Left lobe of liver (tissue), 2 donors: ENCODE measurements at regions not wholly inside any gene's neighbourhood (a gene's known extent, or its start where the extent isn't known, plus 50 kb on each side); places are given as distances from the start of the nearest gene placed in this dataset.

Experiments used
- ATAC-seq: fragments of 200-7000 bp; cut with Tn5 transposase; one replicate; pipeline ENCODE4 v1.9.1; 2020; ENCODE audit warnings: mild to moderate bottlenecking, moderate library complexity
- DNase-seq: peaks from one replicate; pipeline ENCODE4 v3.0.0-alpha.2; 2020; ENCODE audit warnings: low spot score
- donor health status: DM: no; HTN: no; CAD: no; lungs with moderate emphysema.
- donor health status: DM: no; HTN: yes; CAD: no.

GRCh38 chr3:176798680-176799079 is 398.6 kb downstream of the TBL1XR1 start:
- no peak for ATAC-seq
- DNase-seq: no peak

- no peak for DNase-seq
- ATAC-seq: no peak
Measured at GRCh38 chr3:176796371-176796770, 400.9 kb downstream of the TBL1XR1 start.

GRCh38 chr3:176795891-176796290 is 401.4 kb downstream of the TBL1XR1 start:
- DNase-seq (no peak), ATAC-seq (no peak)

DNA sequence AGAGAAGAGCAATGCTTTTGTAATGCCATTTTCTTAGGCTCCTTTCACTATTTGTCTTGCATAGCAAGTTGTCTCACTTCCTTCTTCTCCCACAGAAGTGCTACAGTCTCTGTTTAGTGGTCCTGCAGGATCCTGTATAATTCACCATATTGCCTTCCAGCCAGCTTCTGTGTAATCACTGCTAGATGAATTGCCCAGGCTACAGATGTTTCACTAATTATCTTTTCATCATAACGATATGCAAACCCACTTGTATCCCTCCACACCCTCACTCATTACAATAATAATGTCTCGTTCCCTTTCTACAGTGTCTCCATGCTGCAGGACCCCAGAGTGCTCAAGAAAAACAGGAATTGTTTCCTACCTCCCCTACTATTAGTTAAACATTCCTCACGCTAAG is 402.9 kb downstream of the TBL1XR1 start:
- DNase-seq (no peak), ATAC-seq (no peak)

GRCh38 chr3:176789947-176790346 is 407.3 kb downstream of the TBL1XR1 start:
- DNase-seq: no peak
- ATAC-seq: no peak

DNA sequence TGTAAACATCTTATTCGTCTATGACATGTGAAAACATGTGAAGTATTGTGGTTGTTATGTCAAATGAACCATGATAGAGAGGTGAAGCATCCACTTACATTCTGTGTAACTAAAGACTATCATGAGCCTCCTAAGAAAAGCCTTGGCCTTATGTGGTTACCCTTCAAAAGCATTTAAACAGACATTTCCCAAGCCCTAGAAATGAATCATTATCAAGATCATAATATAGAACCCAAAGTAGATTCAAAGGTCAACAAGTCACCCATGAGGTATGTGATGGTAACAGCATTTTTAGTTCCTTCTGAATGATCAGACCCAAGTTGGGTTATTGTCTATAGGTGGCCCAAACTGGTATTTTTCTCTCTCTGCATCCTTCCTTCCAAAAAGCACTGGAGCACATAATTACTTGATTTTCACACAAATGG is 408.0 kb downstream of the TBL1XR1 start:
- no peak for ATAC-seq
- no peak for DNase-seq

DNA sequence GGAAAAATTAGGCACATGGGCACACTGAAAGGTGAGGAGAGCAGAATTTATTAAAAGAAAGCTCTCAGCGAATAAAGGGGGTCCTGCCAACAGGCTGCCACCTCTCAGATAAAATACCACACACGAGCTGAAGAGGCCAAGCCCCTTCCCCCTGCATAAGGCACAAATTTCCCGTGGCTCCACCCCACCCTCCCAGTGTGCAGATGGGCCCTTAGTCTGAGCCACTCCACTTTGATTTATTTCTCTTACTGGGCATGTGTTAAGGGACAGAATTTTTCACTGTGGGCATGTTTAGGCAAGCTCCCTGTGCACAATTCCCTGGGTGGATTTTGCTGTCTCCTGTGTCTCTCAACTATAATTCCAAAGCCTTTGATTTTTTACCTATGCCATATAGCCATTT is 409.8 kb downstream of the TBL1XR1 start:
- no peak for DNase-seq
- ATAC-seq: no peak

- ATAC-seq: no peak
- no peak for DNase-seq
Measured at GRCh38 chr3:176785171-176785570, 412.1 kb downstream of the TBL1XR1 start.

DNA sequence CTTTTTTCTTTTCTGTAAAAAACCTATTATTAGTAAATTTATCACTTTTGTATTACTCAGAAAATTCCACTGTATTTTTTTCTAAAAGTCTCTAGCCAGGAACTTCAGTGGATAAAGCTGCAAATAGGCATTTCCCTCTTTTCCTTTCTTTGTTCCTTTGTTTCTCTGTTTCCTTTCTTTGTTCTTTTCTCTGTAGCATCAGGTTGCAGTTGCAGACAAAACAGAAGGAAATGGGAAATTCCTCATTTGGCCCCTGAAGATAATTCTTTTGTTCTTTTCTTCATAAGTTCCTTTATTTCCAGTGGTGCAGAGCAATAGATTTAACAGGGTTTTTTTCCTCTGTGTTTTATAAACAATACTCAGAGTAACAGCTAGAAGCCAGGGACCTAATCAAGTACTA is 416.5 kb downstream of the TBL1XR1 start:
- DNase-seq: no peak
- ATAC-seq: no peak

- DNase-seq: no peak
- no peak for ATAC-seq
Measured at GRCh38 chr3:176776622-176777175, 420.6 kb downstream of the TBL1XR1 start.

DNA sequence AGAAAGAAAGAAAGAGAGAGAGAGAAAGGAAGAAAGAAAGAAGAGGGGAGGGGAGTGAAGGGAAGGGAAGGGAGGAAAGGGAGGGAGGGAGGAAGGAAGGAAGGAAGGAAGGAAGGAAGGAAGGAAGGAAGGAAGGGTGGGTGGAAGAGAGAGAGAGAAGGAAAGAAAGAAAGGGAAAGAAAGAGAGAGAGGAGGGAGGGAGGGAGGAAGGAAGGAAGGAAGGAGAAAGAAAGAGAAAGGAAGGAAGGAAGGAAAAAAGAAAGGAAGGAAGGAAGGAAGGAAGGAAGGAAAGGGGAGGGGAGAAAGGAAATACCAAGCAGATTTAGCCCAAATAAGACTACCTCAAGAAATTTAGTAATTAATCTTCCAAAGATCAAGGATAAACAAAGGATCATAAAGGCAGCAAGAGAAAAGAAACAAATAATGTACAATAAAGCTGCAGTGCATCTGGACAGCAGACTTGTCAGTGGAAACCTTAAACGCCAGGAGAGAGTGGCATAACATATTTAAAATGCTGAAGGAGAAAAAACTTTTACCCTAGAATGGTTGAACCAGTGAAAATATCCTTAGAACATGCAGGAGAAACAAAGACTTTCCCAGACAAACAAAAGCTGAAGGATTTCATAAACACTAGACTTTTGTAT is 427.6 kb downstream of the TBL1XR1 start:
- DNase-seq (no peak), ATAC-seq (no peak)

DNA sequence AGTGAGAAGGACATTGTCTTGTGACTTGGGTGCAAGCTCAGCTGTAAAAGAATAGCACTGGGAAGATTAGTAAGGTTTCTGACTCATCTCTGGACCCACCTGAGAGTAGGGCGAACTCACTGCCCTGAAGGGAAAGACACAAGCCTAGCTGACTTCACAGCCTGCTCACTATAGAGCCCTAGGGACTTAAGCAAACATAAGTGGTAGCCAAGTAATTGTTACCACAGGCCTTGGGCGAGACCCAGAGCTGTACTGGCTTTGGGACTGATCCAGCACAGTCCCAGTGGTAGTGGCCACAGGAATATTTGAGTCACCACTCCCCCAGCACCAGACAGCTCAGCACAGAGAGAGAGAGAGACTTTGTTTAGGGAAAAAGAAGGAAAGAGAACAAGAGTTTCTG is 429.9 kb downstream of the TBL1XR1 start:
- DNase-seq (no peak), ATAC-seq (no peak)

DNA sequence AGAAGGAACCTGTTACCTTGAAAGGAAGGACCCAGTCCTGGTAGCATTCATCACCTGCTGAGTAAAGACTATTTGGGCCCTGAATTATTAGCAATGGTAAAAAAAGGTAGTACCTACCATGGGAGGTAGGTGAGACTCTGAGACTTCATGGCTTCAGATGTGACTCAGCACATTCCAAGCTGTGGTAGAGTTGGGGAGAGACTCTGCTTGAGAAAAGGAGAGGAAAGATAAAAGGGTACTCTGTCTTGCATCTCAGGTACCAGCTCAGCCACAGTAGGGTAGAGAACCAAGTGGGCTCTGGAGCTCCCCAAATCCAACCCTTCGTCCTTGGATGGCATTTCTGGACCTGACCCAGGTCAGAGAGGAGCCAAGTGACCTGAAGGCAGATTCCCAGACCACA is 430.4 kb downstream of the TBL1XR1 start:
- no peak for ATAC-seq
- no peak for DNase-seq

GRCh38 chr3:176765382-176765900 is 431.8 kb downstream of the TBL1XR1 start:
- ATAC-seq (no peak), DNase-seq (no peak)

DNA sequence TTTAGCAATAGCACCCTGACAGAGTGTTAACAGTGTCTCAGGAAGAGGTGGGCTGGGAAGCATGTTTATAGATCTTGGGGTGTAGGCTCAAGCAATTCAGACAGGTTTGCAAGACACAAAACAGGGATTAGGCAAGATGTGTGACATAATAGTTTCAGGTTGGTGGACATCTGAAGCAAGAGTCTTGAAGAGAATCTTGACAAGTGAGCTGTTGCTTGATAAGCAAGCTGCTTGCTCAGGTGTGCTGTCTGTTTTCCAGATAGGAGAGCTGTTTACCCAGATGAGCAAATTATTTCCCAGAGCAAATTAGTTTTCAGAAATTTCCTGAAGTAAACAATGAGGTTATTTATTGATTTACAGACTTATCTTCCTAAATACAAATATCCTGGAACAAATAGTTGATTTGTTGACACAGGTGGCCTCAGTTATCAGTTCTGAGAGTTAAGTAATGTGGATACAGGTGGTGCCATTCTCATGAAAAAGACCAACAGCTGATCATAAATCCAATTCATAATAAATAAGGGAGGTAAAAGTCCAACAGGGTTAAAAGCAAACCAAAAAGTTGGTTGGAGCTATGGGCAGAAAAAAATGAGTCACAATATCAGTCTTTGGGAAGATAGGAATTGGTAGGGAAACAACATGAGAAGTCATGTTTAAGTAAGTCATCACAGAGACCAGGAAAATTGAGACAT is 437.3 kb downstream of the TBL1XR1 start:
- ATAC-seq (no peak), DNase-seq (no peak)

GRCh38 chr3:176757429-176757828 is 439.9 kb downstream of the TBL1XR1 start:
- ATAC-seq: no peak
- no peak for DNase-seq

GRCh38 chr3:176755977-176756376 is 441.3 kb downstream of the TBL1XR1 start:
- DNase-seq (no peak), ATAC-seq (no peak)

- no peak for ATAC-seq
Measured at GRCh38 chr3:176755552-176755951, 441.7 kb downstream of the TBL1XR1 start.

DNA sequence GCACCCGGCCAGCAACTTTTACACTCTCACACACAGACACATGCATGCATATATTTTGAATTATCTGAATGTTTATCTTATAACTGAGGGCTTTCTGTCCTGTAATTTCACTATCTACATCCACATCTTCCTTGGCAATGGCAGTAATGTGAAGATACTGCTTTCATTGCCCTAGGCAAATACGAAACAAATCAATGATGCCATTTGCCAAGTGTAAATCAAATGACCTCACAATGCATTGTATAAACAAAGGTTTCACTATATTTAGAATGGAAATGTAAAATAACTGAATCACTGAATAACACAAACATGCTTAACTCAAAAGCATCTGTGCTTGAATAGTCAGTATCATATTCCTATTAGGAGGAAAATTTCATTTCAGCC is 455.6 kb downstream of the TBL1XR1 start:
- no peak for ATAC-seq

More at GRCh38 chr3:176755552-176755951, 441.7 kb downstream of the TBL1XR1 start:
- DNase-seq: no peak

DNA sequence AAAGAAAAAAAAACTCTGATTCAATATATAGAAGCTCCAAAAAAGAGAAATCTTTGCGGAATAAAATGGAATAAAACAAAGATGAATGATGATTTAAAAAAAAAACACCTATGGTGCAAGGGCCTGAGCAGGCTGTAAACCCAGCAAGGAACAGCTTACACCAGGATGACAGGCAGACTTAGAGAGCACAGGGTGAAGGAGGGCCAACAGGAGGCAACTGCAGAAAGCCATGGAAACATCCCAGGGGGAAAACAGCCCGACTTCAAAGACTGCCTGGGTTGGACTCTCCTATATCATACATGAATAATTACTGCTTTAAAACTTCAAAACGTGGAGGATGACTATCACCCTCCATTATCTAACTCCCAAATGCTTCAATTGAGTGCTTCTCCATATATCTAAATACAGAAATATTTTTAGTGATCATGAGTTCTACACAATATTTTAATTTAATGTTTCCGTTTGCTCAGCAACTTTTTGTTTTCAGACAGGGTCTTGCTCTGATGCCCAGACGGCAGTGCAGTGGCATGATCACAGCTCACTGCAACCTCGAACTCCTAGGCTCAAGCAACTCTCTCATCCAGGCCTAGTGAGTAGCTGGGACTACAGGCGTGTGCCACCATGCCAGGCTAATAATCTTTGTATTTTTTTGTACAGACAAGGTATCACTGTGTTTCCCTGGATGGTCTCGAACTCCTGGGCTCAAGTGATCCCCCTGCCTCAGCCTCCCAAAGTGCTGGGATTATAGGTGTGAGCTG is 456.2 kb downstream of the TBL1XR1 start:
- DNase-seq: no peak
- no peak for ATAC-seq

More for the DNA sequence above, 455.6 kb downstream of the TBL1XR1 start:
- no peak for DNase-seq

DNA sequence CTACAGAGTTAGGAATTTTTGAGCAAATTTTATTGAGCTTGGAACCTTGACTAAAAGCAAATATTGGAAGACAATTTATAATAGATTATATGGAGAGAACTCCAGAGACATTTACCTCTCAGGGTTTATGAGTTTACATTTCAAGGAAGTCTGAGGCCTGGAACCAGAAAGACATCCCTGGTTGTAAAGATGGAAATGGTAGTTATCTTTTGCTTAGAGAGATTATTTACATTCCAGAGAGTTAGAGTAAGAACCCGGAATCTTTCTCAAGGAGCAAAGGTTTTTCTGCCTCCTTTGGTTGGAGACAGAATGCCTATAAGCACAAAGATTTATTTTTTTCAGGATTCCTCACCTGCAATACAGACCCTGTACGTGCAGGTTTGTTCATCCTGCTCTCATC is 458.1 kb downstream of the TBL1XR1 start:
- no peak for ATAC-seq
- DNase-seq: no peak
